NK-92 treated with Interleukin-12 subunit alpha and Interleukin-12 subunit beta, amount 100 ng/mL, for 24 hours (cell line): ENCODE measurements at regions not wholly inside any gene's neighbourhood (a gene's known extent, or its start where the extent isn't known, plus 50 kb on each side); places are given as distances from the start of the nearest gene placed in this dataset.
"Not testable (repeated sequence)": the region's sequence is repeated elsewhere in the genome, so short reads cannot be mapped to it uniquely, and the experiment has no call there.

Source experiments
- DNase-seq: peaks from one replicate; lab custom pipeline; 2025; lab: John Stamatoyannopoulos, UW

DNA sequence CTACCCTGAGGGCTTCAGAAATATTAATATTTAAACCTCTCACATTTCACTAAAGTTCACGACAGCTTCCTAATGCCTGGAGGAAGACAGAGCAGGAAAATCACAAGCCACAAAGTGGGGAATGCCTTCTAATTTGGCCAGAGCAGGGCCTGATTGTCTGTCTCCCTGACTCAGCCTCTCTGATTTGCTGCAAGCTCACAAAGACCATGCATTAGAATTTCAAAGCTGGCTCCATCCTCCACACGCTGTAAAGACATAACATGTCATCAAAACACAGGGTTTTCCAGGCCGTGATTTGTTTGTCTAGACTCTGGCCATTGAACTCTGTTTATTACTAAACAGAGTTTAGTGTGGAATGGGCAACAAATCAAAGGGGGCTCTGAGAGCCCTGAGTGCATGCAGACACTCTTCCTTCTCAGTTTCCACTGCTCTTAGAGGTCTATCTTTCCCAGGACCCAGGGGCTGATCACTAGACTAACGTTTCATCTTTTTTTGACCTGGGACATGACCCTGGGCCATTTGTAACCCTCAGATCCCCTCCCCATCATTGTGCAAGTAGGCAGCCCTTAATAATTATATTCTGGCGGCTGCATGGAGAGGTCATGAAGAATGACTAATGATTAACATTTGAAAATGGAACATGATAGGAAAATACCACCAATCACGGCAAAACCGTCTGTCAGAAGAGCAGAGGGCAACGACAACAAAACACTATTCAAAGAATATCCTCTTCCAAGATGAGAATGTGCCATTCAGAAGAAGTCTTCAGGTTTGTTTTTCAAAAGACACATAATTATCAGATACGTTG, 140.2 kb downstream of the ENC1 start:
- no peak for DNase-seq

- DNase-seq, result no peak
These were observed 141.1 kb downstream of the ENC1 start for GRCh38 chr5:74499256-74500050.

GRCh38 chr5:74497706-74498105, 142.8 kb downstream of the ENC1 start:
- DNase-seq, result no peak

- no peak for DNase-seq
These were observed 147.1 kb downstream of the ENC1 start for GRCh38 chr5:74493411-74493810.

GRCh38 chr5:74492230-74492629, 148.3 kb downstream of the ENC1 start:
- no peak for DNase-seq

GRCh38 chr5:74491586-74491985, 148.9 kb downstream of the ENC1 start:
- no peak for DNase-seq

GRCh38 chr5:74490814-74491213, 149.7 kb downstream of the ENC1 start:
- no peak for DNase-seq

DNA sequence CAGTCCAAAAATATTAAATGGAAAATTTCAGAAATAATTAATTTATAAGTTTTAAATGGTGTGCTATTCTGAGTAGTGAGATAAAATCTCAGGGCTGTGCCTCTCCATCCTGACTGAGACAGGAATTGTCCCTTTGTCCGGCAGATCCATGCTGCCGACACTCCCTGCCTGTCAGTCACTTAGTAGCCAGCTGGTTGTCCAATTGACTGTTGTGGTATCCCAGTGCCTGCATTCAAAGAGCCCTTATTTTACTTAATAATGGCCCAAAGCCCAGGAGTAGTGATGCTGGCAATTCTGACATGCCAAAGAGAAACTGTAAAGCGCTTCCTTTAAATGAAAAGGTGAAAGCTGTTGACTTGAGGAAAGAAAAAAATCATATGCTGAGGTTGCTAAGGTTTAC, 157.5 kb downstream of the ENC1 start:
- no peak for DNase-seq

DNA sequence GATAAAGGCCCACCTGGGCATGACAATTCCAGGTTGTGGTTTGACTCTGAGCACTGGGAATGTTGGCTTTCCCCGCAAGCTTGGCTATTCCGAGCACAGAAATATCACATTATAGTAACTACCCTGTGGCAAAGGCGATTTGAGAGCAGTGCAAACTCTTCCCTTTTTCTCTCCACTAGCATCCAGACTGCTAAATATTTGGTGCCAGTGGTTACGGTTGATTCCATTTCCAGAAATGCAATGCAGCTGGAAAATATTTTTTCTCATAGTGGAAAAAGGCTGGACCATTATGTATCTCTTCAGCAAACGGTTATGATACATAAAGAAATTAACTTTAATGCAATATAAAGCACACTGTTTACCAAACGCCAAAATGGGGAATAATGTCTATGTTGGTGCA, 158.0 kb downstream of the ENC1 start:
- no peak for DNase-seq

DNA sequence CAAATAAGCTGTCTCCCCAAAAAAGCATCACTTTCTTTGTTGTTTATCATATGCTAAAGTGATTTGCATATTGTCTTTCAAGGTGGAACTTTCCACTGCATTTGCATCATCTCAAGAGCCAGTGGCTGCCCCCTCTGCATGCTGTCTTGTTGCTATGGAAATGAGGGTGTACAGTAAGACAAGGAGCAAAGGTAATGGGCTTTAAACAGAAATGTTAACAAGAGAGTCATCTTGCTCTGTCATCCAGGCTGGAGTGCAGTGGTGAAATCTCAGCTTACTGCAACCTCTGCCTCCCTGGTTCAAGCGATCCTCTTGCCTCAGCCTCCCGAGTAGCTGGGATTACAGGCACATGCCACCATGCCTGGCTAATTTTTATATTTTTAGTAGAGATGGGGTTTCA, 159.2 kb downstream of the ENC1 start:
- not testable (repeated sequence) for DNase-seq

GRCh38 chr5:74480201-74480600, 160.3 kb downstream of the ENC1 start:
- no peak for DNase-seq

GRCh38 chr5:74478328-74478727, 162.2 kb downstream of the ENC1 start:
- no peak for DNase-seq

GRCh38 chr5:74477761-74478160, 162.8 kb downstream of the ENC1 start:
- no peak for DNase-seq

DNA sequence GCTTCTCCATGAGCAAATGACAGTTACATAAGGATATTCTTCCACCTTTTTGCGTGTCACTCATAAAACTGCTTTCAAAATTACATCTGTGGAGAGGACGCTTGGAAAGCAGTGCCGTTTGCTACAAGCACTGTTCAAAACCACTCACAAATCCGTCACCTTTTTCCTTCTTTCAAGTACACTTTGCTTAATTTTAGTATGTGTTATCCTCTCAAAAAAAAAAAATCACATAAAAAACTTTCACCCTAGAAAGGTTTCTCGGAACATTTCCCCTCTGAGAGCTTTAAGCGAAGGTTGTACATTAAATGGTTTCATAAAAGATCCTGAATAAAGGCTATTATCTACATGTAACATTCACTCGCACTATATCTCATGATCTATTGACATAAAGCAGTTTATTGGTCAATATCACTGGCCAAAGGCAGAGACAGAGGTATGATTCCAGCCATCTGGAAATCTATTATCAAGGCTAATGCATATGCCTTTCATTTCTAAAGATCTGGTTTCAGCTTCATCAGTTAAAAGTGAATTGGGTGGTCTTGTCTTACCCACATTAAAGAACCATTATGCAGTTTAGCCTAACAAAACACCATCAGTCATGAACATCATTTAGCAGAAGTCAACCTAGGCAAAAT, 163.6 kb downstream of the ENC1 start:
- DNase-seq, result no peak

DNA sequence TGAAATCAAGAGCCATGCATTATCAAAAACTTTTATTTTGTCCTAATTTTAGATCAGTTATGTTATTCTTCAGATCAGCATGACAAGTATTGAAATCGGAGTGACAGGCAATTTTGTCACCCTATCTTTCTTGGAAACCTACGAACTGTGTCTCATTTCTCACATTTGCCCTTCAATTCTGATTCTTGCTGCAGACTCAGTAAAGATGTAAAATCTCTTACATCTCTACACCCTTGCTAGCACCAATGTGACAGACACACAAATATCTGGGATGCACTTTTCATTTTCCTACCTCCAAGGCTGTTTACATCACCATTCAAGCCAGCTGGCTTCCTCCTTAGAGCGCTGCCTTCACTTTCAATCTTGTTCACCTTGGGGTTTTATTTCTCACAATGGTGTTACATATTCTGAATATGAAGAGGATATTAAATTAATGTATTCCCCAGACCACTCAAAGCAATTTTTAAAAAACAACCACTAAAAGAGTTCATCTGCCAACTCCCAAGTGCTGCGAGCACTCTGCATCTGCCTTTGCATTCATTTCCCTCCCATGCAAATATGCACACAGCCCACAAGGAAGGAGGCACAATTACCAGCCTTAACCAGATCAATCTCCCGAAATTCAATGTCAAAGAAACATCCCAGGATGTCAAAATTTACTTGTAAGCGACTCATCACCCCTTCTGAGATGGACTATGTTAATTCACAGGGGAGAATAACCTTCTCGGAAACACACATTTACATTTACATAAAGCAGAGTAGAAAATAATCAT, 164.3 kb downstream of the ENC1 start:
- no peak for DNase-seq

GRCh38 chr5:74471875-74472274, 168.7 kb downstream of the ENC1 start:
- DNase-seq, result no peak

DNA sequence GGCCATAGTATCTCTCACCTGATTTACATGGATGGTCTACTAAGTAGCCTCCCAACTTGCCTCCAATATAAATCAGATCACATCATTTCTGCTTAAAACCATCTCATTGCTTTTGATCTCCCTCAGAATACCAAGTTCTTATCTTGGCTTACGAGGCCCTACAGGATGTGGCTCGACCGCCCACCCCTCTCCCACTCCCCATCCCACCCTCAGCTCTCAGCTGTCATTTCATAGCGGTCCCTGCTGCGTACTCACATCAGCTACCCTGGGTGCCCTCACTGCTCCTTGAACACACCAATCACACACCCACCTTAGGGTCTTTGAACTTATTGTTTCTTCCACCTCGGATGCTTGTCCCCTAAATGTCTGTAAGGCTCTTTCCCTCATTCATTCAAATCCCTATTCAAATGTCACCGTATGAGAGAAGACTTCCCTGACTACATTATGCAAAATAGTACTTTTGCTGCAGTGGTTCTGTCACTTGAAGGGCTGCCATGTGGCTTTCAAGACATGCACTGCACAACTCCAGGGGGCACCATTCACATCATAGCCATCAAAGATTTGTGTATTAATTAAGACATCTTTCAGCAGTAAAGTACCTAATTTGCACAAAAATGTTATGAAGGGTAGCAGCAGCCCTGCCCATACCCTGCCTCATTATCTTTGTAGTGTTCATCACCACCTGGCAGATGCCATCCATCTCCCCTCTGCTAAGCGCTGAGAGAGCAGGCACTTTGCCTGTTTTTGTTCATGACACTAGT, 171.1 kb downstream of the ENC1 start:
- no peak for DNase-seq

DNA sequence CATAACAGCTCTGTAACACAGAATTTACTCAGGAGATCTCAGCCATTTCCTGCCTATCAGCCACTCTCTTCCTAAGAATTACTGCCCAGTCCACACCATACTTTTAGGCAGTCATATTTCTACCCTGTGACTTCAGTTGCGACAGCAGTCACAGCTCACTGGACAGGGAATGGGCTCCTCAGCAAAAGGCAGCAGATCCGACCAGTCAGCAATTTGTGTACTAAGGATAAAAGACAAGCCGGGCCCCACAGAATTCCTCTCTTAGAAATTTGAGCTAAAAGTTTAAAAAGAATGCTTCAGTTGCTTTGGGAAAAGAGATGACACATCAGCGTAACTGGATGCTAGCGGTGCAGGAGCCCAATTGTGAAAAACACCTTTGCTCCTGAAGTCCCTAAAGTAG, 172.1 kb downstream of the ENC1 start:
- no peak for DNase-seq

- no peak for DNase-seq
These were observed 174.8 kb downstream of the ENC1 start for GRCh38 chr5:74465724-74466123.

DNA sequence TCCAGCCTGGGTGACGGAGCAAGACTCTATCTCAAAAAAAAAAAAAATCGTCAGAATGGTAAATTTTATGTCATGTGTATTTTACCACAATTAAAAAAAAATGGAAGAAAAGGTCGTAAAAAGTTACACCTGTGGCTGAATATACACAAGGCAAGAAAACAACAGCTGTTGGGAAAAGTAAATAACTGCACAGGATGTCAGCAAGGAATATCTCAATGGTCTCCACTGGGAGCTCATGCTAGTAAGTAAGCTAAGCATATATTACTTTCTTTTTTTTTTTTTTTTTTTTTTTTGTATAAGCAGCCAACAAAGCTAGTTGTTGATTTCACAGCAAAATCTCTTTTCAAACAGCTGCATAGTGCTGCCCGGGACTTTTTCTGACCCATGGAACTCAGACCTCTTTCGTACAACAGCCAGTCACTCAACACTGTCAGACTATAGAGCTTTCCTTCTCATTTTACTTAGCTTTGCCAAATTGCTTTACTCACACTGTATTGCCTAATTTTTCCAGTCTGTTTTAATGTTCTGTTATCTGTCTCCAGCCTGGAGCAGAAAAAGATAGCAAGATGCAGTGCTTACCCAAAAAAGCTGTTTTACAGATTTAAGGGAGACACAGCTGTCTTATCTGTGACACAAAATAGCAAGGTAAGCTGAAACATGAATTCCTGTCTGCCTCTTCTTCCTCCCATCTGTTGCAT, 175.9 kb downstream of the ENC1 start:
- DNase-seq, result no peak

- DNase-seq, result no peak
These were observed 178.2 kb downstream of the ENC1 start for GRCh38 chr5:74462356-74462755.
